Mesendoderm (in vitro differentiated cells): ENCODE measurements at regions not wholly inside any gene's neighbourhood (a gene's known extent, or its start where the extent isn't known, plus 50 kb on each side); places are given as distances from the start of the nearest gene placed in this dataset.
A peak's percentile ranks its signal among the peaks of the same experiment; 100 is the strongest.
"Not testable (repeated sequence)": the region's sequence is repeated elsewhere in the genome, so short reads cannot be mapped to it uniquely, and the experiment has no call there.

ENCODE experiments used
- DNase-seq: peaks from one replicate; pipeline ENCODE4 v3.0.0; 2013
- H2AK5ac ChIP-seq: 2 replicates; pipeline ENCODE4 v1.6.1; 2013; ENCODE audit warnings: low read length, inconsistent platforms
- H2BK120ac ChIP-seq: 2 replicates; pipeline ENCODE4 v1.6.1; 2013; ENCODE audit warnings: low read depth, mild to moderate bottlenecking, low read length, moderate library complexity, mixed read lengths
- H2BK15ac ChIP-seq: replicated peaks from 2 replicates; pipeline ENCODE4 v1.6.1; 2013; ENCODE audit warnings: low read depth, mild to moderate bottlenecking, moderate library complexity
- H2BK5ac ChIP-seq: 2 replicates; pipeline ENCODE4 v1.6.1; 2013; ENCODE audit warnings: low read length, inconsistent platforms
- H3K18ac ChIP-seq: 2 replicates; pipeline ENCODE4 v1.6.1; 2013; ENCODE audit warnings: mild to moderate bottlenecking, low read length, mixed read lengths
- H3K23ac ChIP-seq: one replicate; pipeline ENCODE4 v1.6.1; 2013; ENCODE audit warnings: low read length
- H3K27ac ChIP-seq: 2 replicates; pipeline ENCODE4 v1.5.1; 2013; ENCODE audit warnings: low read depth, mild to moderate bottlenecking, inconsistent platforms, low read length, moderate library complexity
- H3K27me3 ChIP-seq: 2 replicates; pipeline ENCODE4 v1.6.1; 2013; ENCODE audit warnings: low read length, control low read depth, mild to moderate bottlenecking, inconsistent platforms; ENCODE audit not compliant: insufficient read depth, poor library complexity
- H3K36me3 ChIP-seq: 2 replicates; pipeline ENCODE4 v1.6.1; 2013; ENCODE audit warnings: low read length, inconsistent platforms; ENCODE audit not compliant: control insufficient read depth, insufficient read depth
- H3K4ac ChIP-seq: one replicate; pipeline ENCODE4 v1.6.1; 2013; ENCODE audit warnings: low read depth, mild to moderate bottlenecking, low read length, moderate library complexity
- H3K4me1 ChIP-seq: 2 replicates; pipeline ENCODE4 v1.6.1; 2013; ENCODE audit warnings: low read depth, low read length, inconsistent platforms; ENCODE audit not compliant: control insufficient read depth
- H3K4me2 ChIP-seq: 2 replicates; pipeline ENCODE4 v1.6.1; 2013; ENCODE audit warnings: low read length
- H3K4me3 ChIP-seq: 2 replicates; pipeline ENCODE4 v1.5.1; 2013; ENCODE audit warnings: mild to moderate bottlenecking, low read length
- H3K56ac ChIP-seq: one replicate; pipeline ENCODE4 v1.6.1; 2013; ENCODE audit warnings: low read length
- H3K79me1 ChIP-seq: 2 replicates; pipeline ENCODE4 v1.6.1; 2013; ENCODE audit warnings: low read length, inconsistent platforms
- H3K79me2 ChIP-seq: 2 replicates; pipeline ENCODE4 v1.6.1; 2013; ENCODE audit warnings: mild to moderate bottlenecking, low read length; ENCODE audit not compliant: control insufficient read depth, insufficient read depth
- H3K9ac ChIP-seq: 2 replicates; pipeline ENCODE4 v1.6.1; 2013; ENCODE audit warnings: low read length, inconsistent platforms
- H4K5ac ChIP-seq: one replicate; pipeline ENCODE4 v1.6.1; 2013; ENCODE audit warnings: low read length
- H4K8ac ChIP-seq: one replicate; pipeline ENCODE4 v1.6.1; 2013; ENCODE audit warnings: low read depth, mild to moderate bottlenecking, control low read depth, low read length, moderate library complexity
- WGBS: extraction: QIAGEN DNeasy Blood & Tissue Kit; methylation state at CpG from one replicate; pipeline ENCODE4 v1.1.7; 2013; ENCODE audit warnings: low lambda C conversion rate, missing lambda C conversion rate; ENCODE audit not compliant: insufficient coverage; ENCODE audit errors: extremely low coverage; 5-methylcytosine and 5-hydroxymethylcytosine counted together

- no peak overlapping the region for H3K56ac ChIP-seq
- H3K9ac ChIP-seq: no peak overlapping the region
- H2BK120ac ChIP-seq: no peak overlapping the region
- no peaks in the 10 kb centered on the region for H3K27me3 ChIP-seq
- no peak overlapping the region for H2BK5ac ChIP-seq
- H3K23ac ChIP-seq: no peak overlapping the region
- no peaks in the 10 kb centered on the region for H3K79me2 ChIP-seq
- H2BK15ac ChIP-seq: no peak overlapping the region
- no peak overlapping the region for H3K4me2 ChIP-seq
- H3K4me1 ChIP-seq: no peaks in the 10 kb centered on the region
- H3K79me1 ChIP-seq: no peaks in the 10 kb centered on the region
- DNase-seq: no peak
- H2AK5ac ChIP-seq: no peak overlapping the region
- H3K4me3 ChIP-seq: no peak overlapping the region
- 94% methylated on average over 1 of the region's 1 CpG for WGBS
- no peak overlapping the region for H3K18ac ChIP-seq
- no peak overlapping the region for H4K5ac ChIP-seq
- no peak overlapping the region for H4K8ac ChIP-seq
- no peak overlapping the region for H3K27ac ChIP-seq
- H3K36me3 ChIP-seq: no peaks in the 10 kb centered on the region
- H3K4ac ChIP-seq: no peak overlapping the region
Observed at GRCh38 chr1:5678759-5679158, 313.5 kb downstream of the NPHP4 start.

- not testable (repeated sequence) for H3K27me3 ChIP-seq, H3K79me2 ChIP-seq, H3K79me1 ChIP-seq, H3K4me3 ChIP-seq, H3K56ac ChIP-seq, DNase-seq, H2AK5ac ChIP-seq, H2BK5ac ChIP-seq, H3K36me3 ChIP-seq, H3K4me1 ChIP-seq, H4K5ac ChIP-seq, H2BK15ac ChIP-seq, H3K4ac ChIP-seq, H3K9ac ChIP-seq, H3K18ac ChIP-seq, H3K23ac ChIP-seq, H3K27ac ChIP-seq, H3K4me2 ChIP-seq, H4K8ac ChIP-seq, H2BK120ac ChIP-seq
- WGBS: no CpG with 5 or more reads among the region's 5 CpGs
Observed at GRCh38 chr1:5672355-5672754, 319.9 kb downstream of the NPHP4 start.

DNA sequence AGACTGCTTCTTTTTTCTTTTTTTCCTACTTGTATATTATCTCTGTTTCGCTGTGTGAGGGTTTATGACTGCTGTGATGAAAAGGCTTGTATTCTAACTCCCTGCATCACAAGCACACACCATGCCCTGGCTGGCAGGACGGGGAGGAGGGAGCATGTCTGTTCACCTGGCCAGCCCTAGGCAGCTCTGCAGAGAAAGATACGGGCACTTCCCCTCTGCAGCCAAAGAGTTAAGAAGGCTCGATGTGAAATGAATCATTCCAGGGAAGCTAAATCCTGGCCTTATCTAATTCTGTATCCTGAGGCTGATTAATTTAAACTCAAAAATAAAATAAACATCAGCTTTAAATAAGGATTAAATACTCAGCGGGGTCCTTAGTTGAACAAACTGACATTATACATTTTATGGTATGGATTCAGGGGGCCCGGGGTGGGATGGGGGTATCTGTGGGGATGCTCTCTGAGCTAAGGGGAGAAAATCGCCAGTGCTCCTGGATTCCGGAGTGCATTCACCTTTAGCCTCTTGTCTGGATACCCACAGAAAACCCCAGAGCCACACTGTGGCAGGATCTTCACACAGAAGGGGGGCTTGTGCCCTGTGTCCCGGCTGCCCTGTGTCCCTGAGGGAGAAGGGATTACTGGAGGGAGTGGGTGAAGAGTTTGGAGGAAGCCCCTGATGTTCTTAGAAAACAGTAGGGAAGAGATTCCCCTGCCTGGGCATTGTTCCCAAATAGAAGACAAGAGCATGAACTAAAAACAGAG, 321.5 kb downstream of the NPHP4 start:
- H4K5ac ChIP-seq: no peak overlapping the region

DNA sequence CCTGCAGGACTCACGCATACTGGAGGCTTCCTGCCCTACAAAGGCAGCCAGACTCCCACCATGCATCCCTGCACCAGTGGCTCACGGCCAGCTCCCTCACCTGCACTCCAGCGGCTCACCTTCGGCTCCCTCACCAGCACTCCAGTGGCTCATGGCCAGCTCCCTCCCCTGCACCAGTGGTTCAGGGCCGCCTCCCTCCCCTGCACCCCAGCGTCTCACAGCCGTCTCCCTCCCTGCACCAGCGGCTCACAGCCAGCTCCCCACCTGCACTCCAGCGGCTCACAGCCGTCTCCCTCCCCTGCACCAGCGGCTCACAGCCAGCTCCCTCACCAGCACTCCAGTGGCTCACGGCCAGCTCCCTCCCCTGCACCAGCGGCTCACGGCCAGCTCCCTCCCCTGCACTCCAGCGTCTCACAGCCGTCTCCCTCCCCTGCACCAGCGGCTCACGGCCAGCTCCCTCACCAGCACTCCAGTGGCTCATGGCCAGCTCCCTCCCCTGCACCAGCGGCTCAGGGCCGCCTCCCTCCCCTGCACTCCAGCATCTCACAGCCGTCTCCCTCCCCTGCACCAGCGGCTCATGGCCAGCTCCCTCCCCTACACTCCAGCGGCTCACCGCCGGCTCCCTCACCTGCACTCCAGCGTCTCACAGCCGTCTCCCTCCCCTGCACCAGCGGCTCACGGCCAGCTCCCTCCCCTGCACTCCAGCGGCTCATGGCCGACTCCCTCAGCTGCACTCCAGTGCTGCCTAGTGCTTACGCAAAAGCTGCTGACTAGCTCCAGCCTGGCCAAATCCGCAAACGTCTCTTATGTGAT, 324.5 kb downstream of the NPHP4 start:
- Histone ChIP-seq H3K4ac (no peak overlapping the region), H4K8ac (no peak overlapping the region), H3K36me3 (no peaks in the 10 kb centered on the region), H3K4me3 (no peak overlapping the region), H2BK5ac (no peak overlapping the region), H3K4me1 (no peaks in the 10 kb centered on the region), H3K23ac (no peak overlapping the region), H4K5ac (no peak overlapping the region), H3K27ac (no peak overlapping the region), H3K27me3 (no peaks in the 10 kb centered on the region), H3K79me1 (no peaks in the 10 kb centered on the region), H3K79me2 (no peaks in the 10 kb centered on the region), H3K56ac (no peak overlapping the region), H3K18ac (no peak overlapping the region), H2BK120ac (no peak overlapping the region), H2AK5ac (no peak overlapping the region), H3K4me2 (no peak overlapping the region), H3K9ac (no peak overlapping the region), H2BK15ac (no peak overlapping the region)
- WGBS: no CpG with 5 or more reads among the region's 34 CpGs
- no peak for DNase-seq

More for the DNA sequence above, 321.5 kb downstream of the NPHP4 start:
- Histone ChIP-seq H3K79me2 (no peaks in the 10 kb centered on the region), H2BK15ac (no peak overlapping the region), H3K4me1 (no peaks in the 10 kb centered on the region), H2BK5ac (no peak overlapping the region), H3K4me3 (no peak overlapping the region), H3K27me3 (no peaks in the 10 kb centered on the region), H3K36me3 (no peaks in the 10 kb centered on the region), H3K4me2 (no peak overlapping the region), H3K23ac (no peak overlapping the region), H2AK5ac (no peak overlapping the region), H4K8ac (no peak overlapping the region), H3K27ac (no peak overlapping the region), H2BK120ac (no peak overlapping the region), H3K9ac (no peak overlapping the region), H3K4ac (no peak overlapping the region), H3K18ac (no peak overlapping the region), H3K79me1 (no peaks in the 10 kb centered on the region), H3K56ac (no peak overlapping the region)
- no CpG with 5 or more reads among the region's 9 CpGs for WGBS
- no peak for DNase-seq

DNA sequence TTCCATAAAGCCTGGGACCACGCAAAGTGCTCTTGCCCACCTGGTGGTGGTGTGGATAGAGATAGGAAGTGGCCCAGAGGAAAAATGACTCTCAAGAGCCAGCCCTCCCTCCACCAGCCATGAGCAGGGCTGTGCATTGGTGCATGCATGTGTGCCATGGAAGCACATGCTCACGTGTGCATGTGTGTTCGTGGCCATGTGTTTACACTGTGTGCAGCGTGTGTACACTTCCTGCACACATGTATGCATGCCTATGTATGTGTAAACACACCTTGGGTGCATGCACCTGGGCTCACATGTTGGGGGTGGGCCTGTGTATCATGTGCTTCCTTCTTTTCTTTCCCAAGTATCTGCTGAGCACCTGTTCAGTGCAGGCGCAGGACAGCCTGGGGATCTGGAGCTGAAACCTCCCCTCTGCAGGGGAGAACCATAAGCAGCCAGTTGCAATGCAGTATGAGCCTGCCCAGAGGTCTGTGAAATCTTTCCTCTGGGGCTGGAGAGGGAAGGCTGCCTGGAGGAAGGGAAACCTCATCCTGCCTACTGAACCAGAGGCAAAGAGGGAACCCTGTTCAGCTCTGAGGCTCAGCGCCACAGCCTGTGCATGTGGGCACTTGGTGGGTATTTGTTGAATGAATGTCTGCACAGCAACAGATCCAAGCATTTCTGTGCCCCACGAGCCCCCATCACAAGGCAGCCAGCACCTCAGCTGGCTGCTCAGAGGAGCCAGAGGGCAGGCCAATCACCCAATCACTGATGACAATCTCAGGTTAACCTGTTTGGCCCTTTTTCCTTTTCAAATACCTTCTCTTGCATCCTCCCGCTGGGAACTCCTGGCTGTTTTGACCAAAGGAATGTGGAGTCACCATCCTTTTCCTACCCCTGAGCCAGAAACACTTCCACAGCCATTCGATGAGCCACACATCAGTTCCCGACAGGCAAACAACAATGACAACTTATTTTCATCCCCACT, 327.0 kb downstream of the NPHP4 start:
- H2BK5ac ChIP-seq: no peak overlapping the region
- no peak overlapping the region for H4K5ac ChIP-seq
- H3K56ac ChIP-seq: no peak overlapping the region
- no peak overlapping the region for H3K4me2 ChIP-seq
- H4K8ac ChIP-seq: no peak overlapping the region
- H3K18ac ChIP-seq: no peak overlapping the region
- no peak overlapping the region for H3K4ac ChIP-seq
- H2BK15ac ChIP-seq: no peak overlapping the region
- no peak overlapping the region for H3K27ac ChIP-seq
- no peak overlapping the region for H3K23ac ChIP-seq
- no CpG with 5 or more reads among the region's 10 CpGs for WGBS
- no peak overlapping the region for H3K9ac ChIP-seq
- DNase-seq: peak; percentile 27
- no peaks in the 10 kb centered on the region for H3K4me1 ChIP-seq
- H2BK120ac ChIP-seq: no peak overlapping the region
- no peaks in the 10 kb centered on the region for H3K79me2 ChIP-seq
- H3K4me3 ChIP-seq: no peak overlapping the region
- no peaks in the 10 kb centered on the region for H3K27me3 ChIP-seq
- H3K79me1 ChIP-seq: no peaks in the 10 kb centered on the region
- H2AK5ac ChIP-seq: no peak overlapping the region
- no peaks in the 10 kb centered on the region for H3K36me3 ChIP-seq
